Rectal smooth muscle tissue (tissue), 1 donor: ENCODE measurements at regions not wholly inside any gene's neighbourhood (a gene's known extent, or its start where the extent isn't known, plus 50 kb on each side); places are given as distances from the start of the nearest gene placed in this dataset.

Experiments
- H3K27ac ChIP-seq: one replicate; pipeline ENCODE4 v1.7.0; 2013; ENCODE audit warnings: low read depth, low read length, inconsistent platforms
- H3K27me3 ChIP-seq: one replicate; pipeline ENCODE4 v1.7.0; 2013; ENCODE audit warnings: low read length; ENCODE audit not compliant: control insufficient read depth, insufficient read depth
- H3K36me3 ChIP-seq: one replicate; pipeline ENCODE4 v1.7.0; 2013; ENCODE audit warnings: low read length; ENCODE audit not compliant: control insufficient read depth, insufficient read depth
- H3K4me1 ChIP-seq: one replicate; pipeline ENCODE4 v1.7.0; 2013; ENCODE audit warnings: low read length; ENCODE audit not compliant: control insufficient read depth, insufficient read depth
- H3K4me3 ChIP-seq: one replicate; pipeline ENCODE4 v1.7.0; 2013; ENCODE audit warnings: low read length
- H3K9ac ChIP-seq: one replicate; pipeline ENCODE4 v1.7.0; 2013; ENCODE audit warnings: low read length

DNA sequence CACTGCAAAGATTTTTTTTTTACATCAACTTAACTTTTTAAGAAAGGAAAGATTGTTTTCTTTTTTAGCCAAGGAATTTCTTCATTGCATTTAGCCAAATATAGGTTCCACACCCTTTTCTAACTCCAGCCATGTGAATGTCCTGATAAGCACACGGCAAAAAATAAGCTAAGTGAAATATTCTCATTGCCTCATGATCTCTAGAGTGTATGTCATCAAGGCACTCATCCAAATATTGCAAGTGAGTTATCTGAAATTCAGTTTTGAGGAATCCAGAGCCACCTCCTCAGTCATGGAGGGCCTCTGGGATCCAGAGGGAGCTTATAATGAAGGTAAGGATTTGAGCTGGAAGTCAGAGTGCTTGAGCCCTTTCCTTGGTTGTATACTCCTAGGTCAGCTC, 80.0 kb downstream of the BLID start:
- Histone ChIP-seq H3K27me3 (no peaks in the 10 kb centered on the region), H3K4me3 (no peak overlapping the region), H3K9ac (no peak overlapping the region), H3K4me1 (no peaks in the 10 kb centered on the region), H3K36me3 (no peaks in the 10 kb centered on the region), H3K27ac (no peak overlapping the region)

DNA sequence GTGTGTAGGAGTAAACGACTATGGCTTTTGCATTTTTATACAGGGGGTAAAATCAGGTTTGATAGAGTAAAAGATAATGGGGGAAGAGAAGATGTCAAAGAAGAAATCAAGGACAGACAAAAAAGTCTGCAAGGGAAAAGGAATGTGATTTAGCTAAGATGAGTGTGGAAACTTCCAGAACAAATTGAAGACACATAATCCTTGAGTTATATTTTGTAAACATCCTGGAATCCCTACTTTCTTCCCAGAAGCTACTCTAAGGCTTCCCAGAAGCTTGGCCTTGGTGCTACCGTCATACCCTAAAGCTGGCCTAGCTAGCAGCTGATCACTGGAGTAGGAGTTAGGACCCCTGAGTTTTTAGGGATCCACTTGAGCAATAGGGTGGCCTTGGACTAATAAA, 82.4 kb downstream of the BLID start:
- Histone ChIP-seq H3K27me3 (no peaks in the 10 kb centered on the region), H3K4me3 (no peak overlapping the region), H3K4me1 (no peaks in the 10 kb centered on the region), H3K27ac (no peak overlapping the region), H3K36me3 (no peaks in the 10 kb centered on the region), H3K9ac (no peak overlapping the region)

DNA sequence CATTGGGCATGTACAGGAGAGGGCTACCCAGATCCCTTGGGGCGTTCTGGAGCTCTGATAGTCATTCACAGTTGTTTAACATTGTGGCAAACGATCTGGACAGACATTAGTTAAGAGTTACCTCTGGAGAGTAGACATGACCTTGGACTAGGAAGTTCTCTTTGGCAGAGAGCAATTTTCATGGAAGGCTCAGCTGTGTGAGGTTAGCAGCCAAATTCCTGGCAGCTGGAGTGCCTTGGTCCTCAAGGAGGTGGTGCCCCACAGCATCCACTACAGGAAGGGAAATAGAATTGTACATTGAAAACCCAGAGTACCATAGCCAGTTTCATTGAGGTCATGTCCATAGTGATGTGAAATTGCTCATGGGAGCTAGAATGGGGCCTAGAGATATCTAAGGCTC, 82.8 kb downstream of the BLID start:
- H3K9ac ChIP-seq: no peak overlapping the region
- H3K27ac ChIP-seq: no peak overlapping the region
- H3K36me3 ChIP-seq: no peaks in the 10 kb centered on the region
- no peaks in the 10 kb centered on the region for H3K4me1 ChIP-seq
- no peak overlapping the region for H3K4me3 ChIP-seq
- no peaks in the 10 kb centered on the region for H3K27me3 ChIP-seq

DNA sequence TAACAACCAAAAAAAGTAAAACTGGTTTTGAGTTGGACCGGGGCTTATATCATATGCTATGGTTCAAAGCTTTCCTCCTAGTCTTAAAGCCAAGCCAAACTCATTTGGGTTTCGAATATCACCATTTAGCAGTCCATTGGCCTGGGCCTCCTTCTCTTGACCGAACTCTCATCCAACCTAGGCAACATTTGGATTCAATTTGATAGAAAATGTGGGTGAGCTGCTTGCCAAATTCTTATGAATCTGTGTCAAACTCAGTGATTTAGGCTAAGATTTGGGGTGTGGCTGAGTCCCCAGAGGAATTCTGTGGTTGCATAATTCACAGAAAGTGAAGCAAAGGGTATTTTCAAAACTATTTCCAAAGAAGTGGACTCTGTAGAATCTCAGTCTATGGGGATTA, 83.7 kb downstream of the BLID start:
- H3K9ac ChIP-seq: no peak overlapping the region
- no peak overlapping the region for H3K4me3 ChIP-seq
- H3K4me1 ChIP-seq: no peaks in the 10 kb centered on the region
- no peaks in the 10 kb centered on the region for H3K27me3 ChIP-seq
- H3K27ac ChIP-seq: no peak overlapping the region
- H3K36me3 ChIP-seq: no peaks in the 10 kb centered on the region

DNA sequence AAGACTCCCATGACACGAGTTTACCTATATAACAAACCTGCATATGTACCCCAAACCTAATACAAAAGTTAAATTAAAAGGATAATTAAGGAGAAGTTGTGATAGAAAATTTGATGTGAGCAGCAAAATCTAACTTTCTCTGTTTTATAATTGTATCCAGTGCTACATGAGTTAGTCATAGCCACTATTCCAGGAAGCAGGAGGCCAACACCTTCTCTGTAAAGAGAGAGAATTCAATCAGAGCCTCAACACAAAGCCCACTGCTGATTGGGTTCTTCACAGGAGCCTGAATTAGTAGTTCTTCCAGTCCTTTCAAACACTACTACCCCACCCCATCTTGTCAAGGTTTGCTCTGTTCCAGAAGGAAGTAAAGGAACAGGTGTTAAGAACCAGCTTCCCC, 84.2 kb downstream of the BLID start:
- no peaks in the 10 kb centered on the region for H3K4me1 ChIP-seq
- no peak overlapping the region for H3K4me3 ChIP-seq
- H3K9ac ChIP-seq: no peak overlapping the region
- H3K27ac ChIP-seq: no peak overlapping the region
- no peaks in the 10 kb centered on the region for H3K36me3 ChIP-seq
- no peaks in the 10 kb centered on the region for H3K27me3 ChIP-seq

DNA sequence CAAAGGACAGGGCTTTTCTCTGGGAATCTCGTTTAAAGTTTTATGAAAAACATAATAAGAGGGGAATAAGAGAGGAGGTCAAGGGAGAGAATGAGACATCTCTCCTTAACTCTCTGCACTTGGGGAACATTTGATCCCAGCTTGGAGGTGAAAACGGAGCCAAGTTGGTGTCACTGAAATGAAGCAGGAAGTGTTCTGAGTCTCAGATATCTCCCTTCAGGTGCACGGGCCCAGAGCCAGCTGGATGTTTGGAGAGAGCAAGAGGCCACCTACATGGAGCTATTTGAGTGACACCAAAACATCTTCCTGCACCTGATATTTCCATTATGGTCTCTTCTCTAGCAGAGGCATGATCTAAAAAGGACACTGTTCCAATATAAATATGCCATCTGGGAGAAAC, 85.7 kb downstream of the BLID start:
- Histone ChIP-seq H3K4me3 (no peak overlapping the region), H3K27ac (no peak overlapping the region), H3K9ac (no peak overlapping the region), H3K27me3 (no peaks in the 10 kb centered on the region), H3K36me3 (no peaks in the 10 kb centered on the region), H3K4me1 (no peaks in the 10 kb centered on the region)

DNA sequence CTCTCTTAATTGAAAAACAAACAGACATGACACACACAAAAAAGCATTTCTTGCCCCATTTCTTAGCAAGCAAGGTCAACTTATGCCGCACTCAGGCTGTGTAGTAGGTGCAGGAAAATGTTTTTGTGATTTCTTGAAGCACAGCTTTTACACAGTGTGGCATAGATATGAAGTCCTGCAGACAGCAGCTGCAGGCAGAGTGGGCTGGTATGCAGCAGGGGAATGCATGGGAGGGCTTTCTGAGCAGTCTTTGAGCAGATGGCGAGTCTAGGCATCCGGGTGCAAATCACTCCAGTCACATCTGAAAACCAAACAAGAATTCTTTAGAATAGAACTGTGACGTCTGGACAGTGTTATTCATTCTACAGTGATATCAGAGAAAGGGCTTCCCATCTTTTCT, 87.5 kb downstream of the BLID start:
- Histone ChIP-seq H3K4me3 (no peak overlapping the region), H3K4me1 (no peaks in the 10 kb centered on the region), H3K27ac (no peak overlapping the region), H3K27me3 (no peaks in the 10 kb centered on the region), H3K9ac (no peak overlapping the region), H3K36me3 (no peaks in the 10 kb centered on the region)

DNA sequence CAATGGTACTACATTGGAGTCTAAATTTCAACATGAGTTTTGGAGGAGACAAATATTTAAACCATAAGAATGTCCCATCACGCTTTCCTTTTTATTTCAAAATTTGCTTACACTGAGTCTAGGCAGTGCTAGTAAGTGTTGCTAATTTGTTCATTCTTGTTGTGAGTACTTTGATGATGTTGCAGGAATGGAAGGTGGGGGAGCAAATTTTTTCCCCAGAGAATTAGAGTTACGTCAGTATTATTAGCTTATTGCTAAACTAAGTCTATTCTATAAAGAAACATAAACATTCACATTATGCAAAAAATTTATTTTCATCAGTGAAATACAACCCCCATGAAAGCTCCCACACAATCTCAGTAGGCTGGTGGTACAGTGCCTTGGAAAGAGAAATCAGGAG, 88.0 kb downstream of the BLID start:
- H3K4me1 ChIP-seq: no peaks in the 10 kb centered on the region
- no peaks in the 10 kb centered on the region for H3K36me3 ChIP-seq
- no peak overlapping the region for H3K9ac ChIP-seq
- no peak overlapping the region for H3K4me3 ChIP-seq
- H3K27ac ChIP-seq: no peak overlapping the region
- H3K27me3 ChIP-seq: no peaks in the 10 kb centered on the region

DNA sequence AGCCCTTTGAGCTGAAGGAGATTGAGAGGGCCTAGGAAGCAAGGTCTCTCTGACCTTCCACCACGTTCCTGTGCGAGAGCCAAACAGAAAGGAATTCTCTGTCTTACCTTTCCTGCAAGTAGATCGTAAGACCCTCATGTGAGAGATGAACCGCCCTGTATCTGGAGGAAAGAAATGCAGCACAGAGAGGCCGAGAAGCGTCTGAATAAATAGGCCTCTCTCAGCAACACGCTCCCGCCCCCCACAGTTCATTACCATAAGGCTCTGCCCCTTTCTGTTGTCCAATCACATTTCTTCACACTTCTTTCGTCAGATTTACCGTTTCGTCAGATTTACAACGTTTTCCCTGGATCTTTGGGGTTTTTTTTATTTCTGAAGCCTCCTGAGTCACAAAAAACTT, 90.3 kb downstream of the BLID start:
- H3K9ac ChIP-seq: no peak overlapping the region
- no peaks in the 10 kb centered on the region for H3K4me1 ChIP-seq
- H3K36me3 ChIP-seq: no peaks in the 10 kb centered on the region
- no peak overlapping the region for H3K4me3 ChIP-seq
- H3K27ac ChIP-seq: no peak overlapping the region
- H3K27me3 ChIP-seq: no peaks in the 10 kb centered on the region

DNA sequence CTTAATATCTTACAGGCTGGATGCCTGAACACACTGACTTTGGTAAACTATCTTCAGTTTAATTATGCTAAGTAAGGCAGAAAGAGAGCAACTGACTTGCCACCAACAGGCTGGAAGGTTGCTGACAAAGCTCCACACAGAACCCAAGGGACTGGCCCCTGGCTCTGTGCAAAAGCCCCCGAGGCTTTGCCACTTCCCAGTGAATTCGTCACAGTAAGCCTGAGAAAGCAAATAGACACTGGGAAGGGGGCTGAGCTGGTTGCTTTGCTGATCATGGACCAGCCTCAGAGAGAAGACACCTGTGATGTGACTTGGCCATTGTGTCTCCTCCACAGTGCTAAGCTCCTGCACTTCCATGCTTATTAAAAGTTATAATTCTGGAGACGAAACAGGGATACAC, 91.7 kb downstream of the BLID start:
- no peaks in the 10 kb centered on the region for H3K27me3 ChIP-seq
- H3K4me3 ChIP-seq: no peak overlapping the region
- H3K9ac ChIP-seq: no peak overlapping the region
- H3K36me3 ChIP-seq: no peaks in the 10 kb centered on the region
- no peak overlapping the region for H3K27ac ChIP-seq
- H3K4me1 ChIP-seq: no peaks in the 10 kb centered on the region

DNA sequence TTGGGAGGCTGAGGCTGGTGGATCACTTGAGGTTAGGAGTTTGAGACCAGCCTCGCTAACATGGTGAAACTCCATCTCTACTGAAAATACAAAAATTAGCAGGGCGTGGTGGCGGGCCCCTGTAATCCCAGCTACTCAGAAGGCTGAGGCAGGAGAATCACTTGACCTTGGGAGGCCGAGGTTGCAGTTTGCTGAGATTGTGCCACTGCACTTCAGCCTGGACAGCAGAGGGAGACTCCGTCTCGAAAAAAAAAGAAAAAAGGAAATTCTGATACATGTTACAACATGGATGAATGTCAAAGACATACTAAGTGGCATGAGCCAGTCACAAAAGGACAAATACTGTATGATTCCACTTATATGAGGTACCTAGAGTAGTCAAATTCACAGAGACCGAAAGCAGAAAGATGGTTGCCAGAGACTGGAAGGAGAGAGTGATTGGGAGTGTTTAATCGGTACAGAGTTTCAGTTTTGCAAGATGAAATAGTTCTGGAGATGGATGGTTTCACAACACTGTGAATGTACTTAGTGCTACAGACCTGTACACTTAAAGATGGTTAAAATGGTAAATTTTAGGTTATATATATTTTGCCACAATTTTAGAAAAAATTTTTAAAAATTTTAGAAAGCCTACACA, 92.3 kb downstream of the BLID start:
- Histone ChIP-seq H3K27me3 (no peaks in the 10 kb centered on the region), H3K9ac (no peak overlapping the region), H3K36me3 (no peaks in the 10 kb centered on the region), H3K27ac (no peak overlapping the region), H3K4me1 (no peaks in the 10 kb centered on the region), H3K4me3 (no peak overlapping the region)

DNA sequence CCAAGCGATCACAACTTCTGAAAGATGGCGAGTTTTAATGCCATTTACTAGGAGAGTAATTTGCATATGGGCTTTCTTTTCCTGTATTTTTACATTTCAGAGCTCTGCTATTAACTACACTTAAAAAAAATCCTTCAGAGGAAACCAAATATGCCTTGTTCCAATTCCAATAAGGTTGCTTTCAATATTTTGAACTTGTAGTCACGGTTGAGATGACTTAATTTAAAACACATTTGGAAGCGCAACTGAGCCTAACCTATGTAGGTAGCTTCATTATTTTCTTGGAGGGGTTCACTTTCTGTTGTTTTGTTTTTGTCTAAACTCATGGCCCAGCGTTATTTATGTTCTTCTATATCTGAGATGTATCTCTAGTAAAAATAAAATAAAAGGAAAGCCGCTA, 93.4 kb downstream of the BLID start:
- no peaks in the 10 kb centered on the region for H3K27me3 ChIP-seq

DNA sequence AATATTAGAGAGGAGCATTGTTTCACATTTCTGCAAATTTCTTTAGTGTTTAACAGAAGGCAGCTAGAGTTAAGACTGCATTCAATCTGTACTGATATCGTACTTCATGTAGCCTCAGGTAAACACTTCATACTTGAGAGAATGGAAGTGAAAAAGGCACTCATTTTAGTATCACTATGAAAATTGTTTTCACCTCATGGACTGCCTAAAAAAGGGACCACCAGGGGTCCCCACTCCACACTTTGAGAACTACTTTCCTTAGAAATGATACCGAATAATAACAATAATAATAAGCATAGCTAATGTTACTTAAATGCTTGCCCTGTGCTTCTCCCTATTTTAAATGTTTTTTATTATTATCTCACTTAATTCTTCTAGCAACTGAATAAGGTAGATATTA, 95.1 kb downstream of the BLID start:
- H3K4me1 ChIP-seq: no peaks in the 10 kb centered on the region
- no peak overlapping the region for H3K27ac ChIP-seq
- H3K4me3 ChIP-seq: no peak overlapping the region

More for the DNA sequence above, 93.4 kb downstream of the BLID start:
- Histone ChIP-seq H3K9ac (no peak overlapping the region), H3K4me3 (no peak overlapping the region), H3K4me1 (no peaks in the 10 kb centered on the region), H3K36me3 (no peaks in the 10 kb centered on the region), H3K27ac (no peak overlapping the region)

More for the DNA sequence above, 95.1 kb downstream of the BLID start:
- Histone ChIP-seq H3K9ac (no peak overlapping the region), H3K36me3 (no peaks in the 10 kb centered on the region), H3K27me3 (no peaks in the 10 kb centered on the region)
